ENCODE measurements at regions not wholly inside any gene's neighbourhood (a gene's known extent, or its start where the extent isn't known, plus 50 kb on each side); places are given as distances from the start of the nearest gene placed in this dataset.
"Not testable (repeated sequence)": the region's sequence is repeated elsewhere in the genome, so short reads cannot be mapped to it uniquely, and the experiment has no call there.

DNA sequence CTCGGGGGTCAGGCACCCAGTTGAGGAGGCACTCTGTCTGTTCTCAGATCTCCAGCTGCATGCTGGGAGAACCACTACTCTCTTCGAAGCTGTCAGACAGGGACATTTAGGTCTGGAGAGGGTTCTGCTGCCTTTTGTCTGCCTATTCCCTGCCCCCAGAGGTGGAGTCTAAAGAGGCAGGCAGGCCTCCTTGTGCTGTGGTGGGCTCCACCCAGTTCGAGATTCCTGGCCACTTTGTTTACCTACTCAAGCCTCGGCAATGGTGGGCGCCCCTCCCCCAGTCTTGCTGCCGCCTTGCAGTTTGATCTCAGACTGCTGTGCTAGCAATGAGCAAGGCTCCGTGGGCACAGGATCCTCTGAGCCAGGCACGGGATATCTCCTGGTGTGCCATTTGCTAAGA is 171.1 kb upstream of the C1GALT1 start:
- H3K4me2 ChIP-seq (ENCODE audit: insufficient read depth in 1 of 2, low read depth in 2 of 2, low read length in 2 of 2); H3K23me2 ChIP-seq (ENCODE audit: low read depth, low read length); H2AFZ ChIP-seq (ENCODE audit: low read length); H3K79me1 ChIP-seq (ENCODE audit: low read depth, low read length); H3K9ac ChIP-seq (replicated peaks in 1 of 4; ENCODE audit: extremely low read depth in 1 of 4, low read depth in 3 of 4, low read length in 3 of 4); H2BK5ac ChIP-seq (ENCODE audit: low read depth, low read length); DNase-seq (ENCODE audit: low read depth in 1 of 2, low spot score in 2 of 2); FAIRE-seq; H3K56ac ChIP-seq (replicated peaks; ENCODE audit: insufficient read length, low read depth, low read length); H3K23ac ChIP-seq (ENCODE audit: insufficient read length); H2BK12ac ChIP-seq (ENCODE audit: low read depth, low read length); H3K36me3 ChIP-seq (ENCODE audit: control insufficient read depth in 2 of 4, insufficient read depth in 4 of 4, low read length in 3 of 4); H2BK20ac ChIP-seq (ENCODE audit: low read length); H3K27me3 ChIP-seq (replicated peaks in 1 of 4; ENCODE audit: control insufficient read depth in 3 of 4, extremely low read depth in 1 of 4, insufficient read depth in 3 of 4, low read length in 3 of 4); H4K5ac ChIP-seq (ENCODE audit: insufficient read length, low read depth, low read length); H3K9me3 ChIP-seq (ENCODE audit: insufficient read depth in 2 of 2, low read depth in 1 of 2, low read length in 1 of 2); H3K4me3 ChIP-seq (ENCODE audit: extremely low read depth in 1 of 4, insufficient read depth in 2 of 4, low read depth in 3 of 4, low read length in 4 of 4); H3K18ac ChIP-seq (ENCODE audit: extremely low read depth, low read length); POLR2A ChIA-PET (ENCODE audit: partially characterized antibody); CTCF ChIA-PET (ENCODE audit: partially characterized antibody); H3K4ac ChIP-seq (replicated peaks; ENCODE audit: insufficient read length, low read depth, low read length); H2BK15ac ChIP-seq (ENCODE audit: low read length); H3K4me1 ChIP-seq (replicated peaks in 1 of 4; ENCODE audit: control insufficient read depth in 3 of 4, insufficient read depth in 4 of 4, low read length in 3 of 4); H4K8ac ChIP-seq (ENCODE audit: extremely low read depth, insufficient read depth, low read length); H3K79me2 ChIP-seq (ENCODE audit: control insufficient read depth in 1 of 2, insufficient read depth in 2 of 2, low read length in 2 of 2); H4K91ac ChIP-seq (replicated peaks; ENCODE audit: insufficient read length, low read length); H3K14ac ChIP-seq (ENCODE audit: insufficient read length); H4K20me1 ChIP-seq (replicated peaks in 1 of 2; ENCODE audit: control insufficient read depth in 1 of 2, insufficient read depth in 2 of 2, low read length in 2 of 2); H2BK120ac ChIP-seq (replicated peaks; ENCODE audit: low read depth, low read length); H3K27ac ChIP-seq (ENCODE audit: low read depth, low read length); H2AK5ac ChIP-seq (ENCODE audit: low read depth, low read length): not testable (repeated sequence)
- 81% methylated on average over 8 of the region's 8 CpGs; no CpG with 5 or more reads in 1 of the 2 experiments for WGBS, 2 experiments (ENCODE audit: extremely low coverage in 1 of 2, insufficient coverage in 1 of 2, insufficient read length in 1 of 2, insufficient replicate concordance in 2 of 2, low coverage in 1 of 2, low lambda C conversion rate in 2 of 2, missing lambda C conversion rate in 1 of 2)

DNA sequence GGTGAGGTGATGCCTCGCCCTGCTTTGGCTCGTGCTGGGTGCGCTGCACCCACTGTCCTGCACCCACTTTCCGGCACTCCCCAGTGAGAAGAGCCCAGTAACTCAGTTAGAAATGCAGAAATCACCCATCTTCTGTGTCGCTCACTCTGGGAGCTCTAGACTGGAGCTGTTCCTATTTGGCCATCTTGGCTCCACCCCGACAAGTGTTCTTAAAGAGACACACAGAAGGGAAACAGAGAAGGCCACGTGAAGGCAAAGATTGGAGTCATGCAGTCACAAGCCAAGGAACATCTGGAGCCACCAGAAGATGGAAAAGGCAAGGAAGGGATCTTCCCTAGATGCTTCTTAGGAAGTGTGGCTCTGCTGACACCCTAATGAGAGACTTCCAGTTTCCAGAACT is 170.6 kb upstream of the C1GALT1 start:
- CTCF ChIA-PET (ENCODE audit: partially characterized antibody); H3K4me2 ChIP-seq (ENCODE audit: insufficient read depth in 1 of 2, low read depth in 2 of 2, low read length in 2 of 2); H3K4ac ChIP-seq (replicated peaks; ENCODE audit: insufficient read length, low read depth, low read length); H3K79me1 ChIP-seq (ENCODE audit: low read depth, low read length); FAIRE-seq; H2AFZ ChIP-seq (ENCODE audit: low read length); H4K20me1 ChIP-seq (replicated peaks in 1 of 2; ENCODE audit: control insufficient read depth in 1 of 2, insufficient read depth in 2 of 2, low read length in 2 of 2); H3K27me3 ChIP-seq (replicated peaks in 1 of 4; ENCODE audit: control insufficient read depth in 3 of 4, extremely low read depth in 1 of 4, insufficient read depth in 3 of 4, low read length in 3 of 4); H3K79me2 ChIP-seq (ENCODE audit: control insufficient read depth in 1 of 2, insufficient read depth in 2 of 2, low read length in 2 of 2); H2AK5ac ChIP-seq (ENCODE audit: low read depth, low read length); H2BK5ac ChIP-seq (ENCODE audit: low read depth, low read length); H3K9me3 ChIP-seq (ENCODE audit: insufficient read depth in 2 of 2, low read depth in 1 of 2, low read length in 1 of 2); H3K27ac ChIP-seq (ENCODE audit: low read depth, low read length); H3K14ac ChIP-seq (ENCODE audit: insufficient read length); H3K4me1 ChIP-seq (replicated peaks in 1 of 4; ENCODE audit: control insufficient read depth in 3 of 4, insufficient read depth in 4 of 4, low read length in 3 of 4); H3K9ac ChIP-seq (replicated peaks in 1 of 4; ENCODE audit: extremely low read depth in 1 of 4, low read depth in 3 of 4, low read length in 3 of 4); H3K18ac ChIP-seq (ENCODE audit: extremely low read depth, low read length); H2BK120ac ChIP-seq (replicated peaks; ENCODE audit: low read depth, low read length); H3K56ac ChIP-seq (replicated peaks; ENCODE audit: insufficient read length, low read depth, low read length); H4K5ac ChIP-seq (ENCODE audit: insufficient read length, low read depth, low read length); H2BK20ac ChIP-seq (ENCODE audit: low read length); H3K23me2 ChIP-seq (ENCODE audit: low read depth, low read length); H3K4me3 ChIP-seq (ENCODE audit: extremely low read depth in 1 of 4, insufficient read depth in 2 of 4, low read depth in 3 of 4, low read length in 4 of 4); H4K8ac ChIP-seq (ENCODE audit: extremely low read depth, insufficient read depth, low read length); H4K91ac ChIP-seq (replicated peaks; ENCODE audit: insufficient read length, low read length); DNase-seq (ENCODE audit: low read depth in 1 of 2, low spot score in 2 of 2); H3K36me3 ChIP-seq (ENCODE audit: control insufficient read depth in 2 of 4, insufficient read depth in 4 of 4, low read length in 3 of 4); POLR2A ChIA-PET (ENCODE audit: partially characterized antibody); H2BK12ac ChIP-seq (ENCODE audit: low read depth, low read length); H3K23ac ChIP-seq (ENCODE audit: insufficient read length); H2BK15ac ChIP-seq (ENCODE audit: low read length): not testable (repeated sequence)
- 89% methylated on average over 6 of the region's 7 CpGs; no CpG with 5 or more reads in 1 of the 2 experiments for WGBS, 2 experiments (ENCODE audit: extremely low coverage in 1 of 2, insufficient coverage in 1 of 2, insufficient read length in 1 of 2, insufficient replicate concordance in 2 of 2, low coverage in 1 of 2, low lambda C conversion rate in 2 of 2, missing lambda C conversion rate in 1 of 2)
